Activated B cell treated with CpG ODN at 0.5 μM for 24 hours (primary cell): ENCODE measurements at regions not wholly inside any gene's neighbourhood (a gene's known extent, or its start where the extent isn't known, plus 50 kb on each side); places are given as distances from the start of the nearest gene placed in this dataset.

Experiments
- ATAC-seq: fragments of 200-7000 bp; cut with Tn5 transposase; one replicate; pipeline ENCODE4 v1.10.0; 2021; ENCODE audit warnings: low read depth, mild to moderate bottlenecking, moderate library complexity
- CTCF ChIA-PET: fragments of 350-600 bp; sonication (Branson Sonifier 250); formaldehyde crosslinking; loops from one replicate; lab custom pipeline; 2021; ENCODE audit warnings: antibody characterized with exemption; lab: Charles Lee
- POLR2A ChIA-PET: fragments of 350-600 bp; sonication (Branson Sonifier 250); formaldehyde crosslinking; loops from one replicate; lab custom pipeline; 2021; ENCODE audit warnings: antibody characterized with exemption; lab: Charles Lee
- DNase-seq: peaks from one replicate; pipeline ENCODE4 v3.0.0; 2022
- H3K27ac Mint-ChIP-seq: one replicate; pipeline ENCODE4 v1.8.0; 2020; ENCODE audit warnings: mixed read lengths
- H3K27me3 Mint-ChIP-seq: one replicate; pipeline ENCODE4 v1.8.0; 2021; ENCODE audit warnings: mixed read lengths
- H3K36me3 Mint-ChIP-seq: one replicate; pipeline ENCODE4 v1.8.0; 2021; ENCODE audit warnings: low read depth, mixed read lengths
- H3K4me1 Mint-ChIP-seq: one replicate; pipeline ENCODE4 v1.8.0; 2021; ENCODE audit warnings: mixed read lengths
- H3K4me3 Mint-ChIP-seq: one replicate; pipeline ENCODE4 v1.8.0; 2020; ENCODE audit warnings: mild to moderate bottlenecking, mixed read lengths
- H3K9me3 Mint-ChIP-seq: one replicate; pipeline ENCODE4 v1.8.0; 2020; ENCODE audit warnings: mixed read lengths
- intact Hi-C: fragments of 100-400 bp; cut with micrococcal nuclease; formaldehyde crosslinking; loops from one replicate; pipeline ENCODE4 v1.15.1; 2024
- TF ChIP-seq, protein P1 (sequence below): fragments of 200-600 bp; IDR thresholded peaks from one replicate; pipeline ENCODE4 v1.8.0; 2022; ENCODE audit warnings: antibody characterized with exemption, mild to moderate bottlenecking

DNA sequence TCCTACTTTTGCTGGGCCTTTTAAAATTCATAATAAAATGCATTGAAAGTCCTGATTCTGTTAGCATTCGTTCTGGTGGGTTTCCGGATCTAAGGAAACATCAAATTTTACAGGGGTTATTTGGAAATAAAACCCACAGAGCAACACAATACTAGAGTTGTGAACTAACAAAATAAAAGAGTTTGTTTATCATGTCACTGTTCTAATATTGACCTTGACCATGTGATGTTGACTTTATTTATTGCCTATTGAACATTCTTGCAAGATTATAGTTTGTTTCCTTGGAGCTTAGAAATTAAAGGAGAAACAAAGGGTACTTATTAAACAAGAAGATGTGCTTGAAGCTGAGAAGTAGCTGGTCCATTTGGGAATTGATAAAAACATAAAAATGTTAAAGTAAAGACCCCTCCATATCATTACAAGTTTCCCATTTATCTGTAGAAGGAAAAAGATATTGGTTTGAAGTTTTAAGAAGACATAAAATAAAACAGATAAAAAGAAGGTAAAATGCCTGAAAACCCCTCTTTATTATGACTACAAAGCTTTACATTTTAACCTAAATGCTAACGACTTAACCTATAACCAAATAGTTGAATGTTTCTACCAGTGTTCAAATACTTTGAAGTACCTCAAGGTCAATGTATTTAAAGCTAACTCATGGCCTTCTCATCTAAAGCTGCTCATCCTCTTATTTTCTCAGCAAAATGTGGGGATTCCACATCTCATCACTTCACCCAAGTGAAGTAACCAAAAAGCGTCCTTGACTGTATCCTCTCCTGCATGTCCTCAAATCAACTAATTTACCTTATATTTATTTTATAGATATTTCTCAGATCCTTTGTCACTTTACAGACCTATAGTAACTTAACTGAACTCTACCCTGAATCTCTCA lies 179.6 kb downstream of the GASK1B start:
- intact Hi-C loops = loop anchor here (1.0 to 10.0 kb wide), 4 partner anchors 262 to 1209 kb away; no protein-coding TSS in a partner anchor
- Mint-ChIP-seq H3K4me3 (no peak overlapping the region), H3K27ac (no peak overlapping the region), H3K4me1 (no peaks in the 10 kb centered on the region), H3K27me3 (peaks cover 2% of the 10 kb centered on the region), H3K36me3 (no peaks in the 10 kb centered on the region), H3K9me3 (no peaks in the 10 kb centered on the region)
- ChIA-PET POLR2A (no interaction called here), CTCF (no interaction called here)
- ATAC-seq (no peak), DNase-seq (no peak)
- TF ChIP-seq, protein P1, sequence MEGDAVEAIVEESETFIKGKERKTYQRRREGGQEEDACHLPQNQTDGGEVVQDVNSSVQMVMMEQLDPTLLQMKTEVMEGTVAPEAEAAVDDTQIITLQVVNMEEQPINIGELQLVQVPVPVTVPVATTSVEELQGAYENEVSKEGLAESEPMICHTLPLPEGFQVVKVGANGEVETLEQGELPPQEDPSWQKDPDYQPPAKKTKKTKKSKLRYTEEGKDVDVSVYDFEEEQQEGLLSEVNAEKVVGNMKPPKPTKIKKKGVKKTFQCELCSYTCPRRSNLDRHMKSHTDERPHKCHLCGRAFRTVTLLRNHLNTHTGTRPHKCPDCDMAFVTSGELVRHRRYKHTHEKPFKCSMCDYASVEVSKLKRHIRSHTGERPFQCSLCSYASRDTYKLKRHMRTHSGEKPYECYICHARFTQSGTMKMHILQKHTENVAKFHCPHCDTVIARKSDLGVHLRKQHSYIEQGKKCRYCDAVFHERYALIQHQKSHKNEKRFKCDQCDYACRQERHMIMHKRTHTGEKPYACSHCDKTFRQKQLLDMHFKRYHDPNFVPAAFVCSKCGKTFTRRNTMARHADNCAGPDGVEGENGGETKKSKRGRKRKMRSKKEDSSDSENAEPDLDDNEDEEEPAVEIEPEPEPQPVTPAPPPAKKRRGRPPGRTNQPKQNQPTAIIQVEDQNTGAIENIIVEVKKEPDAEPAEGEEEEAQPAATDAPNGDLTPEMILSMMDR = no peak

DNA sequence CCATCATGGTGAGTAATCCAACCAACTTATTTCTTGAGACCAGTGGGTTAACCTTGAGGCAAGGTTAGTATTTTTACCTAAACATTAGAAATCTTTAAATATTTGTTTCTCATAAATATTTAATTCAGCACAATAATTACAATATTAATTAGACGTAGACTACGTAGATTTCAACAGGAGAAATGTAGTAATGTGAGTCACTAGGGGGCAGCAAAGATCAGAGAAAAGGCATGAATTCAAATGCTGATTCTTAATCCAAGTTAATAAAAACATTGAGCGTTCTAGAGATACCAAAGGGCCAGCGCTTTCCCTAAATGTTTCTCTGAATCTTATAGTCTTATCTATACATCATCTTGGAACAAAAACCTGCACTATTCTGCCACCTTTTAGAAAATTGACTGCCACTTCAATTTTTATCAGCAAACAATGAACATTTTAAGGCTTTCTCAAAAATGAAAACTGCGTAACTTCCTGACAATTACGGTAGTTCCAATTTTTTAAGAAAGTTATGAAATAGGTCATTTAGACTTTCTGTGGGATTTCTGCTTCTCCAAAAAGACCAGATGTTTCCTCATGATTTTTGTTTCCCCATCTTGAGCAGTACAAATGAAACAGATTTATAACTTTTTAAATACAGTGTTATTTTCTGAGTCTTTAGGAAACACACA lies 180.7 kb downstream of the GASK1B start:
- intact Hi-C loops = loop anchor here (1.0 to 10.0 kb wide), 4 partner anchors 263 to 1210 kb away; no protein-coding TSS in a partner anchor
- peaks cover 2% of the 10 kb centered on the region for H3K27me3 Mint-ChIP-seq
- H3K9me3 Mint-ChIP-seq = no peaks in the 10 kb centered on the region
- DNase-seq (no peak), ATAC-seq (no peak)
- H3K4me3 Mint-ChIP-seq = no peak overlapping the region
- no peak overlapping the region for H3K27ac Mint-ChIP-seq
- H3K4me1 Mint-ChIP-seq = no peaks in the 10 kb centered on the region
- TF ChIP-seq, protein P1 = no peak
- ChIA-PET POLR2A (no interaction called here), CTCF (no interaction called here)
- H3K36me3 Mint-ChIP-seq = no peaks in the 10 kb centered on the region

DNA sequence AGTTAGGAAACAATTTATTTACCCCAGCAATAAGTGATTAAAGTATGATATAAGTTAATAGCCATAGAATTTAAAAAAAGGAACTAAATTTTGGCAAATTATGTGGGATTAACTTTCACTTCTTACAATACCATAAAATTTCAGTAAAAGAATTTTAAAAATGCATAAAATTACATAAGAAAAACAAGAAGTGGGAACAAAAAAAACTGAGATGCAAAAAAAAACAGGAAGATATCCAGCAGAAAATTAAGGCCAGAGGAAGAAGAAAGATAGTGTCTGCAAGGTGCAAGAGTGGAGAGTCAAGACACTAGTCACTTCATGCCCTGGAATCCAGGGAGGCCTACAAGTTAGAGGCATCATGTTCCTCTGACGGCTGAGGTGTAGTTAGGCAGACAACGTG lies 184.2 kb downstream of the GASK1B start:
- Mint-ChIP-seq H3K4me1 (no peaks in the 10 kb centered on the region), H3K4me3 (no peak overlapping the region), H3K36me3 (no peaks in the 10 kb centered on the region), H3K27me3 (peaks cover 2% of the 10 kb centered on the region), H3K9me3 (no peaks in the 10 kb centered on the region), H3K27ac (no peak overlapping the region)
- ChIA-PET CTCF (no interaction called here), POLR2A (no interaction called here)
- DNase-seq = no peak
- ATAC-seq = no peak
- intact Hi-C loops = no loop called here
- TF ChIP-seq, protein P1 = no peak

DNA sequence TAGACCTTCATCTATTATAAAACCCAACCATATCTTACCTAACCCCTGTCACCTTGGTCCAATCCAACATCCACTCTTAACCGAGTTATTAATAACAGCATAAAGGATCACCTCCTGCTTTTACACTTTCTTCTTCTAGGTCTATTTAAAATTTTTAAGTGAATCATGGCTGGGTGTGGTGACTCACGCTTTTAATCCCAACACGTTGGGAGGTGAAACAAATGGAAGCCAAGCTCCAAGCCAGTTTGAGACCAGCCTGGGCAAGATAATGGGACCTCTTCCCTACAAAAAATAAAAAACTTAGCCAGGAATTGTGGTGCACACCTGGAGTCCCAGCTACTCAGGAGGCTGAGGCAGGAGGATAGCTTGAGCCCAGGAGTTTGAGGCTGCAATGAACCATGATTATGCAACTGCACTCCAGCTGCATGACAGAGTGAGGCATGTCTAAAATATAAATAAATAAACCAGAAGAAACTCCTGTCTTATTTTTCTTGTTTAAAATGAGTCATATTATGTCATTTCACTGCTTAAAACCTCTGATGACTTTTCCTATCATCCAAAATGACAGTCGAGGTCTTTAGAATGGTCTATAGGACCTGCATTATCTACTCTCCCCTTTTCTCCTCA lies 188.4 kb downstream of the GASK1B start:
- no peaks in the 10 kb centered on the region for H3K4me1 Mint-ChIP-seq
- no peaks in the 10 kb centered on the region for H3K36me3 Mint-ChIP-seq
- CTCF ChIA-PET = no interaction called here
- no peak overlapping the region for H3K27ac Mint-ChIP-seq
- ATAC-seq = no peak
- intact Hi-C loops = no loop called here
- POLR2A ChIA-PET = no interaction called here
- H3K9me3 Mint-ChIP-seq = no peaks in the 10 kb centered on the region
- H3K4me3 Mint-ChIP-seq = no peak overlapping the region
- H3K27me3 Mint-ChIP-seq = no peaks in the 10 kb centered on the region
- TF ChIP-seq, protein P1 = no peak
- DNase-seq = no peak

DNA sequence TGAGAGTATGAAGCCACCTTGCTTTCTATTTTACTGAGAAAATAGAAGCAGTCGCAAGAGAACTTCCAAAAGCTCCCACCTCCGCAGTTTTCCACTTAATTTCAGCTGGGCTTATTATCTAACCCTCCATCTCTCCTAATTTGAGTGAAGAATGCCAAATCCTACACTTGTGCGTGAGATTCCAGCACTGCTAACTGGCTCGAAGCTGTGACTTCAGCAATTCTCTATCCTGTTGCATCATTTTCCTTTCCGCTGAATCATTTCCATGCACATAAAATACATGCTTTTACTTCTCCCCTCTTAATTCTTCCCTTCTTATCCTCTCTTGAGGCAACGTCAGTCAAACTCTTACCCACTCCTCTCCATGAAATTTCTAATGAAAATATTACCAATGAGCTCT lies 189.5 kb downstream of the GASK1B start:
- DNase-seq = no peak
- no peak overlapping the region for H3K4me3 Mint-ChIP-seq
- intact Hi-C loops = no loop called here
- ChIA-PET CTCF (no interaction called here), POLR2A (no interaction called here)
- H3K27me3 Mint-ChIP-seq = no peaks in the 10 kb centered on the region
- TF ChIP-seq, protein P1 = no peak
- no peaks in the 10 kb centered on the region for H3K9me3 Mint-ChIP-seq
- H3K27ac Mint-ChIP-seq = no peak overlapping the region
- ATAC-seq = no peak
- H3K4me1 Mint-ChIP-seq = peaks cover 2% of the 10 kb centered on the region
- H3K36me3 Mint-ChIP-seq = no peaks in the 10 kb centered on the region
